SU-DHL-6 (cell line): ENCODE measurements at regions not wholly inside any gene's neighbourhood (a gene's known extent, or its start where the extent isn't known, plus 50 kb on each side); places are given as distances from the start of the nearest gene placed in this dataset.

Experiments used
- H2AFZ ChIP-seq: fragments of 200-600 bp; sonication (generic); 2 replicates; pipeline ENCODE4 v1.6.1; 2014; ENCODE audit warnings: low read depth, mild to moderate bottlenecking, moderate library complexity, mixed read lengths, antibody characterized with exemption, low read length; ENCODE audit not compliant: severe bottlenecking
- H3F3A ChIP-seq: fragments of 200-600 bp; shearing (Covaris generic); 2 replicates; pipeline ENCODE4 v1.6.0; 2016; ENCODE audit warnings: antibody characterized with exemption, mild to moderate bottlenecking; ENCODE audit not compliant: insufficient read depth
- H3K27ac ChIP-seq: fragments of 200-600 bp; sonication (generic); 2 replicates; pipeline ENCODE4 v1.5.1; 2016; ENCODE audit warnings: low read depth, mild to moderate bottlenecking, low read length, moderate library complexity, mixed read lengths
- H3K27me3 ChIP-seq: fragments of 200-600 bp; sonication (generic), shearing (Covaris generic); 2 replicates; pipeline ENCODE4 v1.6.0; 2014; ENCODE audit warnings: mild to moderate bottlenecking, low read length
- H3K36me3 ChIP-seq: fragments of 200-600 bp; sonication (generic); 2 replicates; pipeline ENCODE4 v1.6.1; 2014; ENCODE audit warnings: mild to moderate bottlenecking, low read length, mixed read lengths
- H3K4me2 ChIP-seq: fragments of 300-600, 200-600 bp; shearing (Covaris generic), sonication (generic); 2 replicates; pipeline ENCODE4 v1.6.0; 2014; ENCODE audit warnings: low read length, low read depth, mild to moderate bottlenecking; ENCODE audit not compliant: poor library complexity, severe bottlenecking
- H3K4me3 ChIP-seq: fragments of 200-600 bp; sonication (generic); 2 replicates; pipeline ENCODE4 v1.5.1; 2014; ENCODE audit warnings: antibody characterized with exemption, low read length, mild to moderate bottlenecking, mixed read lengths; ENCODE audit not compliant: insufficient read depth, poor library complexity, severe bottlenecking
- H3K79me2 ChIP-seq: fragments of 200-600 bp; sonication (generic); 2 replicates; pipeline ENCODE4 v1.6.1; 2014; ENCODE audit warnings: mild to moderate bottlenecking, low read length, moderate library complexity; ENCODE audit not compliant: insufficient read depth
- H3K9ac ChIP-seq: fragments of 200-600 bp; sonication (generic); 2 replicates; pipeline ENCODE4 v1.7.0; 2014; ENCODE audit warnings: mild to moderate bottlenecking, low read length
- H3K9me2 ChIP-seq: fragments of 200-600 bp; sonication (generic); replicated peaks from 2 replicates; pipeline ENCODE4 v1.6.1; 2014; ENCODE audit warnings: low read length; ENCODE audit not compliant: insufficient read depth
- H3K9me3 ChIP-seq: fragments of 200-600 bp; sonication (generic); 2 replicates; pipeline ENCODE4 v1.6.1; 2014; ENCODE audit warnings: low read length, mixed read lengths; ENCODE audit not compliant: insufficient read depth
- H4K20me1 ChIP-seq: fragments of 200-600 bp; sonication (generic); 2 replicates; pipeline ENCODE4 v1.6.1; 2014; ENCODE audit warnings: low read depth, mild to moderate bottlenecking, antibody characterized with exemption, low read length, moderate library complexity, mixed read lengths
- EZH2phosphoT487 ChIP-seq: fragments of 200-600 bp; sonication (generic), shearing (Covaris generic); conservative IDR thresholded peaks from 2 replicates; pipeline ENCODE4 v1.6.1; 2018; ENCODE audit warnings: mild to moderate bottlenecking, antibody characterized with exemption, low read length, moderate library complexity, mixed read lengths
- TF ChIP-seq, protein P1 (sequence below): fragments of 200-600 bp; sonication (generic); IDR thresholded peaks from one replicate; pipeline ENCODE4 v1.5.1; 2017; ENCODE audit warnings: antibody characterized with exemption, mild to moderate bottlenecking, low read length, moderate library complexity; ENCODE audit not compliant: insufficient read depth, poor library complexity, severe bottlenecking

DNA sequence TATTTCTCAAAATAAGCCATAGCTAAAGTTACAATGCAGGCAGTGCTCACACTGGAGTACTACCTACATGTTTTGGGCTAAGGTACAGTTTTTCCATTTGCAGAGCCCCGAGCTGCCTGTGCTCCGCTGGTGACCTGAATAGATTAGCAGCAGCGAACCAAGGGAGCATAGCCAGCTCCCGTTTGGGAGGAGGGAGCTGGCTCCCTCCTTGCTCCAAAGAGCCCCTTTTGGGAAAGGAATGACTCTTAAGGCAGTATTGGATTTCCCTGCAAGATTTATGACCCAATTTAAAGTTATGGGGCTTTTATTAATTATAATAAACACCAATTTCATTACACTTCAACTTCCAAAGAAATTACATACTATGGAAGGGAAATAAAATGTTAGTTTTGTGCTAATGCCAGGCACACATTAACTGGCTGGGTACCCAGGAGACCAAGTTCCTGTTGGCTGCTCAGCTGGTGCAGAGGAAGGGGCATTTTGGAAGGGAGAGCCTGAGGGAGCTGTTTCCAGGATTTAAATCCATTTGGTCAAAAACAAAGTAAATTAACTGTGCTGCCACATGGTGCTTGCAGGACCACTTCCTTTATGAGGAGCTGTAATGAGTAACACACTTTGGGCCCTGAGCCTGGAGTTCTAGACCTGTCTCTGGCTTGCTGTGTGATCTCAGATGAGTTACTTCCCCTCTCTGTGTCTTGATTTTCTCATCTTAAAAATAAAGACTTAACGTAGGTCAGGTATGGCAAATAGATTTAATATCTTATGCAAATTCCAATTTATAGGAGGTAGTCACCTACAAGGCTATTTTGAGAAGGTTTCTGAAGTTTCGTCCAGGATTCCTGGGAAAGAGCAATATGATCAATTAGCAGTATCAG lies 362.1 kb upstream of the CCL2 start:
- Histone ChIP-seq H2AFZ (no peak overlapping the region), H4K20me1 (no peaks in the 10 kb centered on the region), H3K9me3 (no peaks in the 10 kb centered on the region), H3F3A (no peaks in the 10 kb centered on the region), H3K27me3 (no peaks in the 10 kb centered on the region), H3K4me2 (no peak overlapping the region), H3K27ac (no peak overlapping the region), H3K36me3 (no peaks in the 10 kb centered on the region), H3K9me2 (no peaks in the 10 kb centered on the region), H3K4me3 (no peak overlapping the region), H3K79me2 (no peaks in the 10 kb centered on the region), H3K9ac (no peak overlapping the region)
- TF ChIP-seq, protein P1, sequence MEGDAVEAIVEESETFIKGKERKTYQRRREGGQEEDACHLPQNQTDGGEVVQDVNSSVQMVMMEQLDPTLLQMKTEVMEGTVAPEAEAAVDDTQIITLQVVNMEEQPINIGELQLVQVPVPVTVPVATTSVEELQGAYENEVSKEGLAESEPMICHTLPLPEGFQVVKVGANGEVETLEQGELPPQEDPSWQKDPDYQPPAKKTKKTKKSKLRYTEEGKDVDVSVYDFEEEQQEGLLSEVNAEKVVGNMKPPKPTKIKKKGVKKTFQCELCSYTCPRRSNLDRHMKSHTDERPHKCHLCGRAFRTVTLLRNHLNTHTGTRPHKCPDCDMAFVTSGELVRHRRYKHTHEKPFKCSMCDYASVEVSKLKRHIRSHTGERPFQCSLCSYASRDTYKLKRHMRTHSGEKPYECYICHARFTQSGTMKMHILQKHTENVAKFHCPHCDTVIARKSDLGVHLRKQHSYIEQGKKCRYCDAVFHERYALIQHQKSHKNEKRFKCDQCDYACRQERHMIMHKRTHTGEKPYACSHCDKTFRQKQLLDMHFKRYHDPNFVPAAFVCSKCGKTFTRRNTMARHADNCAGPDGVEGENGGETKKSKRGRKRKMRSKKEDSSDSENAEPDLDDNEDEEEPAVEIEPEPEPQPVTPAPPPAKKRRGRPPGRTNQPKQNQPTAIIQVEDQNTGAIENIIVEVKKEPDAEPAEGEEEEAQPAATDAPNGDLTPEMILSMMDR, result no peak
- no peak for TF ChIP-seq EZH2phosphoT487

DNA sequence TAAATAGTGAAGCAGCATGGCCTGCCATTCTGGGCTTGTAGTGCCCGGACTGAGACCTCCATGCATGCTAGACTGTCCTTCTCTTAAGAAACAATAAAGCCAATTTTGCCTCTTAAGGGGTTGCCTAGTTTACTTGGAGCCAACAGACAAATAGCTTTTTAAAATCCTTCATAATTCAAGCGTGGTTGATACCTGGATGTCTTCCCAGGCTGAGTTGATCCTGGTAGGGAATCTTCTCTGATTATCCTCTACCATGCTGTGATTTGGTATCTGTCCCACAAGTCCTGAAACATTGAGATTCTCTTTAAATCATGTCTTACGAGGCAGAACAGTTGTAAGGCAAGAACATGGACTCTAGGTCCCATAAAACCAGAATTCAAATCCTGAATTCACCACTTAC lies 359.6 kb upstream of the CCL2 start:
- TF ChIP-seq EZH2phosphoT487, result no peak
- TF ChIP-seq, protein P1, result no peak
- Histone ChIP-seq H3K9me2 (no peaks in the 10 kb centered on the region), H3K9me3 (no peaks in the 10 kb centered on the region), H3K79me2 (no peaks in the 10 kb centered on the region), H4K20me1 (no peaks in the 10 kb centered on the region), H3K27ac (no peak overlapping the region), H3K4me3 (no peak overlapping the region), H2AFZ (no peak overlapping the region), H3K4me2 (no peak overlapping the region), H3F3A (no peaks in the 10 kb centered on the region), H3K27me3 (no peaks in the 10 kb centered on the region), H3K9ac (no peak overlapping the region), H3K36me3 (no peaks in the 10 kb centered on the region)

DNA sequence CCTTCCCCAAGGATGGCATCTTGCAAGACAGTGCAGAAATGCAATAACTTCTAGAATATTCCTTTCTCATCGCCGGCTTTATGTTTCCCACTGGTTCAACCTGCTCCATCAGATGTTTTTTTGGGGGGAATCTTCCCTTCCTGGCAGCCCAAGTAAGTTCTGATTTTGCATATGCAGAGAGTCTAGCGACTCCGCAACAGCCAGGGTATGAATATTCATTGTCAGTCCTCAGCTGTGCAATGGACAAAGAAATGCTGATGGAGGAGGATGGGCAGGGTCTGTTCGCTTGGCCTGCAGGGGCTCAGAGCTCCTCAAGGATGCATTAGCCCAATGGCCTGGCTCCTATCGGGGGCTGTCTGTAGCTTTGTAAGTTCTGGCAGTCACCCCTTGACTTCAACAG lies 358.8 kb upstream of the CCL2 start:
- H3F3A ChIP-seq, result no peaks in the 10 kb centered on the region
- H3K9me2 ChIP-seq, result no peaks in the 10 kb centered on the region
- H3K4me2 ChIP-seq, result no peak overlapping the region
- H3K9me3 ChIP-seq, result no peaks in the 10 kb centered on the region
- no peak for TF ChIP-seq EZH2phosphoT487
- TF ChIP-seq, protein P1, result no peak
- H3K27ac ChIP-seq, result no peak overlapping the region
- no peaks in the 10 kb centered on the region for H3K27me3 ChIP-seq
- no peak overlapping the region for H3K9ac ChIP-seq
- H2AFZ ChIP-seq, result no peak overlapping the region
- H3K79me2 ChIP-seq, result no peaks in the 10 kb centered on the region
- no peaks in the 10 kb centered on the region for H4K20me1 ChIP-seq
- no peaks in the 10 kb centered on the region for H3K36me3 ChIP-seq
- no peak overlapping the region for H3K4me3 ChIP-seq
